ENCODE measurements at regions not wholly inside any gene's neighbourhood (a gene's known extent, or its start where the extent isn't known, plus 50 kb on each side); places are given as distances from the start of the nearest gene placed in this dataset.

DNA sequence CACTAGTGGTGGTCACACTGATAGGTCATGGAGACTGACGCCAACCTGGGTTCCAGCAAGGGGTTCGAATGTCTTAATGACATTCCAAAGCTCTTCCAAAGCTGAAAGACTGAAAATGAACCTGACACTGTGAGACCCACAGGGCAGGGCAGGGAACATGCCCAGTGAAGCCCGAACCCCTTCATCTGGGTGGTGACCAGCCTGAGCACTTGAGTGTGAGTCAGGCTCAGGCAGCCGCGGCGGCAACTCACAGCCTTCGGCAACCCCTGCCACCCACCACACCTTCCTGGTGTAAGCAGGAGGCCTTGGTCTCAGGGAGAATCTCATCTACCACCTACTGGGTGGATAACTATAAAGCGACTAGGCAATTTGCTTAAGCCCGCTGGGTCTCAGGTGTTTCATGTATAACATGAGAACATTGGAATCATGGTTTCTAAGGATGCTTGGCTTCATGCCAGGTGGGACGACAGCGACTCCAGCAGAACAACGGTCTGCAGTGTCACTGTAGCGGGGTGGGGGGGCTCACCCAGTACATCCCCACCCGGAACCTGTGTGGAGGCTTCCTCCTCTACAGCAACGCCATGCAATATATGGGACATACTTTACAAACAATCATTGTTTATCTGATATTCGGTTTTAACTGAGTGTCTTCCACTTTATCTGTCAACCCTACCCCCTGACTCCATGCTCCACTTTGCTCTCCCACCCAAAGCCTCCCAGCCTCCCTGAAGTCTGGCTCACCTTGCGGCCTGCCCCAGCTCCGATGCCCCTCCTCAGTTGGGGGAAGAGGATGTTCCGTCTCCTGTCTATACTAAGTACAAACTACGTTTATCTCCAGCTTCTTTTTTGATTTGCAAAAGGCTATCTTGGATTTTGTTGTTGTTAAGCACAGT is 125.0 kb upstream of the MEF2A start:
- H3K79me2 ChIP-seq (ENCODE audit: control insufficient read depth, low read length): no peaks in the 10 kb centered on the region
- H3K36me3 ChIP-seq (ENCODE audit: control insufficient read depth, low read length): no peaks in the 10 kb centered on the region
- peaks cover 3% of the 10 kb centered on the region; the same call in 1 of the 2 replicates for H3K4me1 ChIP-seq (ENCODE audit: control insufficient read depth, low read length)
- H3K27ac ChIP-seq (ENCODE audit: low read depth, low read length): no peak overlapping the region
- TF ChIP-seq EZH2phosphoT487 (IDR thresholded peaks at IDR 0.05; ENCODE audit: borderline replicate concordance, low read length): no peak
- TF ChIP-seq, protein P1, sequence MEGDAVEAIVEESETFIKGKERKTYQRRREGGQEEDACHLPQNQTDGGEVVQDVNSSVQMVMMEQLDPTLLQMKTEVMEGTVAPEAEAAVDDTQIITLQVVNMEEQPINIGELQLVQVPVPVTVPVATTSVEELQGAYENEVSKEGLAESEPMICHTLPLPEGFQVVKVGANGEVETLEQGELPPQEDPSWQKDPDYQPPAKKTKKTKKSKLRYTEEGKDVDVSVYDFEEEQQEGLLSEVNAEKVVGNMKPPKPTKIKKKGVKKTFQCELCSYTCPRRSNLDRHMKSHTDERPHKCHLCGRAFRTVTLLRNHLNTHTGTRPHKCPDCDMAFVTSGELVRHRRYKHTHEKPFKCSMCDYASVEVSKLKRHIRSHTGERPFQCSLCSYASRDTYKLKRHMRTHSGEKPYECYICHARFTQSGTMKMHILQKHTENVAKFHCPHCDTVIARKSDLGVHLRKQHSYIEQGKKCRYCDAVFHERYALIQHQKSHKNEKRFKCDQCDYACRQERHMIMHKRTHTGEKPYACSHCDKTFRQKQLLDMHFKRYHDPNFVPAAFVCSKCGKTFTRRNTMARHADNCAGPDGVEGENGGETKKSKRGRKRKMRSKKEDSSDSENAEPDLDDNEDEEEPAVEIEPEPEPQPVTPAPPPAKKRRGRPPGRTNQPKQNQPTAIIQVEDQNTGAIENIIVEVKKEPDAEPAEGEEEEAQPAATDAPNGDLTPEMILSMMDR (IDR thresholded peaks at IDR 0.05; ENCODE audit: low read depth, low read length, poor library complexity, severe bottlenecking): no peak
- no peaks in the 10 kb centered on the region for H3K9me2 ChIP-seq (replicated peaks; ENCODE audit: control insufficient read depth, low read length)
- H3K9me3 ChIP-seq (ENCODE audit: control insufficient read depth, insufficient read depth, low read length): no peaks in the 10 kb centered on the region
- H3F3A ChIP-seq (ENCODE audit: control insufficient read depth, insufficient read depth): no peaks in the 10 kb centered on the region
- H3K27me3 ChIP-seq (ENCODE audit: control insufficient read depth, low read length): peaks cover 33% of the 10 kb centered on the region
- no peak overlapping the region for H3K4me2 ChIP-seq (ENCODE audit: low read length)
- no peaks in the 10 kb centered on the region for H4K20me1 ChIP-seq (ENCODE audit: control insufficient read depth, insufficient read depth, low read depth, low read length)
- no peak overlapping the region for H3K4me3 ChIP-seq (ENCODE audit: low read length)

DNA sequence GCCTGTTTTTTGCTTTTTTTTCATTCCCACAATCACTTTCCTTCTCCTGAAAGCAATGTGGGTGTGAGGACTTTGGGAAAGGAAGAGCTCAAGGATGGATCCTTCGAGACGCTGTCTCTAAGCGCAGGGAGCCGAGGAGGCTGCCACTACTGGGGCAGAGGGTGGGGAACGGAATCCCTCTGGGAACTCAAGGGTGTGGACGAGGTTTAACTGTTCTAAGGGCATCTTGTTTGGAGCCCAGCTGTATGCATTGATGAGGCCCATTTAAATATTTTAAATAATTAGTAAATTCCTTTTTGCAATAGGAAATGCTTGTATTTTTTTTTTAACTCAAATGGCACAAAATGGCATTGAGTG is 124.4 kb upstream of the MEF2A start:
- Histone ChIP-seq H4K20me1 (ENCODE audit: control insufficient read depth, insufficient read depth, low read depth, low read length) (no peaks in the 10 kb centered on the region), H3K27me3 (ENCODE audit: control insufficient read depth, low read length) (peaks cover 28% of the 10 kb centered on the region), H3K9me3 (ENCODE audit: control insufficient read depth, insufficient read depth, low read length) (no peaks in the 10 kb centered on the region), H3K36me3 (ENCODE audit: control insufficient read depth, low read length) (no peaks in the 10 kb centered on the region), H3K27ac (ENCODE audit: low read depth, low read length) (no peak overlapping the region), H3K4me2 (ENCODE audit: low read length) (no peak overlapping the region), H3F3A (ENCODE audit: control insufficient read depth, insufficient read depth) (no peaks in the 10 kb centered on the region), H3K79me2 (ENCODE audit: control insufficient read depth, low read length) (no peaks in the 10 kb centered on the region), H3K4me3 (ENCODE audit: low read length) (no peak overlapping the region), H3K4me1 (ENCODE audit: control insufficient read depth, low read length) (peaks cover 3% of the 10 kb centered on the region; the same call in 1 of the 2 replicates), H3K9me2 (replicated peaks; ENCODE audit: control insufficient read depth, low read length) (no peaks in the 10 kb centered on the region)
- no peak for TF ChIP-seq EZH2phosphoT487 (IDR thresholded peaks at IDR 0.05; ENCODE audit: borderline replicate concordance, low read length)
- TF ChIP-seq, protein P1 (IDR thresholded peaks at IDR 0.05; ENCODE audit: low read depth, low read length, poor library complexity, severe bottlenecking): no peak

DNA sequence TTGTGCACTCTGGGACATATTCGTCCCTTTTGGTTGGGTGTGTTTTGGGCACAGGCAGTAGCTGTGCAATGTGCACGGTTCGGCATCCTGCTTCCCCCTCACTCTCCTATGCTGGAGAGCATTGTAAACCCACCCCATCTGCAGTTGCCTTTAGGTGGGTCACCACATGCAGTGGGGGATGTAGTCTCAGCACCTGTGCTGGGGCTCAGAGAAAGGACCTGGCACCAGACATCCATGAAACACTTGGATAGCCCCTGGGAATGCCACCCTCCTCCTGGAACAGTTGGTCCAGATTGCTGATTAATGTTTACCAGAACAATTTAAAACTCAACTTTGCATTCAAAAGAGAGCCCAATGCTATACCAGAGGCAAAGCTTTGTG is 123.9 kb upstream of the MEF2A start:
- no peaks in the 10 kb centered on the region for H3K9me3 ChIP-seq (ENCODE audit: control insufficient read depth, insufficient read depth, low read length)
- no peak overlapping the region for H3K27ac ChIP-seq (ENCODE audit: low read depth, low read length)
- H3F3A ChIP-seq (ENCODE audit: control insufficient read depth, insufficient read depth): no peaks in the 10 kb centered on the region
- no peak for TF ChIP-seq EZH2phosphoT487 (IDR thresholded peaks at IDR 0.05; ENCODE audit: borderline replicate concordance, low read length)
- TF ChIP-seq, protein P1 (IDR thresholded peaks at IDR 0.05; ENCODE audit: low read depth, low read length, poor library complexity, severe bottlenecking): no peak
- no peak overlapping the region for H3K4me3 ChIP-seq (ENCODE audit: low read length)
- H4K20me1 ChIP-seq (ENCODE audit: control insufficient read depth, insufficient read depth, low read depth, low read length): no peaks in the 10 kb centered on the region
- peaks cover 3% of the 10 kb centered on the region; the same call in 1 of the 2 replicates for H3K4me1 ChIP-seq (ENCODE audit: control insufficient read depth, low read length)
- no peaks in the 10 kb centered on the region for H3K9me2 ChIP-seq (replicated peaks; ENCODE audit: control insufficient read depth, low read length)
- H3K79me2 ChIP-seq (ENCODE audit: control insufficient read depth, low read length): no peaks in the 10 kb centered on the region
- no peak overlapping the region for H3K4me2 ChIP-seq (ENCODE audit: low read length)
- H3K36me3 ChIP-seq (ENCODE audit: control insufficient read depth, low read length): no peaks in the 10 kb centered on the region
- H3K27me3 ChIP-seq (ENCODE audit: control insufficient read depth, low read length): peaks cover 27% of the 10 kb centered on the region
